Neural progenitor cell (in vitro differentiated cells): ENCODE measurements at regions not wholly inside any gene's neighbourhood (a gene's known extent, or its start where the extent isn't known, plus 50 kb on each side); places are given as distances from the start of the nearest gene placed in this dataset.
A peak's percentile ranks its signal among the peaks of the same experiment; 100 is the strongest.

Experiments used
- DNase-seq: peaks from one replicate; pipeline ENCODE4 v3.0.0-alpha.2; 2016; ENCODE audit warnings: low spot score
- H2AFZ ChIP-seq: fragments of 200-600 bp; sonication (generic); replicated peaks from 2 replicates; pipeline ENCODE4 v1.6.1; 2016; ENCODE audit warnings: antibody characterized with exemption
- H3F3A ChIP-seq: fragments of 200-600 bp; sonication (generic); 2 replicates; pipeline ENCODE4 v1.6.1; 2016; ENCODE audit warnings: antibody characterized with exemption, low read depth
- H3K27ac ChIP-seq: fragments of 200-600 bp; sonication (generic); 2 replicates; pipeline ENCODE4 v1.5.1; 2016; ENCODE audit warnings: mild to moderate bottlenecking
- H3K27me3 ChIP-seq: fragments of 200-600 bp; sonication (generic); 2 replicates; pipeline ENCODE4 v1.6.1; 2016; ENCODE audit warnings: mild to moderate bottlenecking, moderate library complexity
- H3K36me3 ChIP-seq: fragments of 200-600 bp; sonication (generic); 2 replicates; pipeline ENCODE4 v1.5.1; 2016
- H3K4me1 ChIP-seq: fragments of 200-600 bp; sonication (generic); 2 replicates; pipeline ENCODE4 v1.6.1; 2016; ENCODE audit warnings: mixed run types
- H3K4me2 ChIP-seq: fragments of 200-600 bp; sonication (generic); 2 replicates; pipeline ENCODE4 v1.6.1; 2016
- H3K4me3 ChIP-seq: fragments of 200-600 bp; sonication (generic); 2 replicates; pipeline ENCODE4 v1.5.1; 2016
- H3K79me2 ChIP-seq: fragments of 200-600 bp; sonication (generic); 2 replicates; pipeline ENCODE4 v1.6.1; 2016; ENCODE audit warnings: low read depth
- H3K9ac ChIP-seq: fragments of 200-600 bp; sonication (generic); 2 replicates; pipeline ENCODE4 v1.6.1; 2016
- H3K9me3 ChIP-seq: fragments of 200-600 bp; sonication (generic); 2 replicates; pipeline ENCODE4 v1.5.1; 2016; ENCODE audit warnings: low read depth
- H4K20me1 ChIP-seq: fragments of 200-600 bp; sonication (generic); 2 replicates; pipeline ENCODE4 v1.6.1; 2016; ENCODE audit warnings: low read depth
- H3K27ac Mint-ChIP-seq: 3 replicates; pipeline ENCODE4 v1.8.0; 2021; ENCODE audit warnings: mixed read lengths
- H3K27me3 Mint-ChIP-seq: 2 replicates; pipeline ENCODE4 v1.8.0; 2022; ENCODE audit warnings: low read depth, mild to moderate bottlenecking, inconsistent platforms, moderate library complexity, mixed read lengths; ENCODE audit not compliant: insufficient read depth
- H3K36me3 Mint-ChIP-seq: 3 replicates; pipeline ENCODE4 v1.8.0; 2021; ENCODE audit warnings: mixed read lengths
- H3K4me1 Mint-ChIP-seq: 3 replicates; pipeline ENCODE4 v1.8.0; 2021; ENCODE audit warnings: mixed read lengths
- H3K4me3 Mint-ChIP-seq: 3 replicates; pipeline ENCODE4 v1.8.0; 2021; ENCODE audit warnings: mild to moderate bottlenecking, moderate library complexity, mixed read lengths
- H3K9me3 Mint-ChIP-seq: 3 replicates; pipeline ENCODE4 v1.8.0; 2020; ENCODE audit warnings: mixed read lengths
- CTCF ChIP-seq: fragments of 200-600 bp; sonication (generic); IDR thresholded peaks from 2 replicates; pipeline ENCODE4 v1.5.1; 2017; ENCODE audit warnings: antibody characterized with exemption, mild to moderate bottlenecking
- EZH2 ChIP-seq: fragments of 200-600 bp; sonication (generic); IDR thresholded peaks from 2 replicates; pipeline ENCODE4 v1.6.1; 2017; ENCODE audit warnings: antibody characterized with exemption, mild to moderate bottlenecking, moderate library complexity
- EZH2phosphoT487 ChIP-seq: fragments of 200-600 bp; sonication (generic); IDR thresholded peaks from 2 replicates; pipeline ENCODE4 v1.6.1; 2017; ENCODE audit warnings: antibody characterized with exemption

GRCh38 chr14:71320734-71321573 lies 413.7 kb downstream of the PCNX1 start:
- H3K9me3 ChIP-seq: no peaks in the 10 kb centered on the region
- H3K79me2 ChIP-seq: peaks cover 50% of the 10 kb centered on the region
- Mint-ChIP-seq H3K9me3 (no peaks in the 10 kb centered on the region), H3K27me3 (peaks cover 2% of the 10 kb centered on the region), H3K4me3 (peak overlapping the region; percentile 96), H3K27ac (peak overlapping the region; percentile 77), H3K36me3 (peaks cover 13% of the 10 kb centered on the region), H3K4me1 (peaks cover 40% of the 10 kb centered on the region)
- peak overlapping the region; percentile 99 for H3K4me2 ChIP-seq
- peak overlapping the region; percentile 85 for H3K27ac ChIP-seq
- H3K4me1 ChIP-seq: peaks cover 35% of the 10 kb centered on the region
- peaks cover 24% of the 10 kb centered on the region for H4K20me1 ChIP-seq
- TF ChIP-seq EZH2phosphoT487 (no peak), EZH2 (peak; percentile 21), CTCF (no peak)
- peak overlapping the region; percentile 95 for H3K4me3 ChIP-seq
- DNase-seq: peak; percentile 87
- peak overlapping the region; percentile 83 for H3K9ac ChIP-seq
- peaks cover 25% of the 10 kb centered on the region for H3F3A ChIP-seq
- H3K27me3 ChIP-seq: no peaks in the 10 kb centered on the region
- peak overlapping the region; percentile 75 for H2AFZ ChIP-seq
- H3K36me3 ChIP-seq: no peaks in the 10 kb centered on the region

DNA sequence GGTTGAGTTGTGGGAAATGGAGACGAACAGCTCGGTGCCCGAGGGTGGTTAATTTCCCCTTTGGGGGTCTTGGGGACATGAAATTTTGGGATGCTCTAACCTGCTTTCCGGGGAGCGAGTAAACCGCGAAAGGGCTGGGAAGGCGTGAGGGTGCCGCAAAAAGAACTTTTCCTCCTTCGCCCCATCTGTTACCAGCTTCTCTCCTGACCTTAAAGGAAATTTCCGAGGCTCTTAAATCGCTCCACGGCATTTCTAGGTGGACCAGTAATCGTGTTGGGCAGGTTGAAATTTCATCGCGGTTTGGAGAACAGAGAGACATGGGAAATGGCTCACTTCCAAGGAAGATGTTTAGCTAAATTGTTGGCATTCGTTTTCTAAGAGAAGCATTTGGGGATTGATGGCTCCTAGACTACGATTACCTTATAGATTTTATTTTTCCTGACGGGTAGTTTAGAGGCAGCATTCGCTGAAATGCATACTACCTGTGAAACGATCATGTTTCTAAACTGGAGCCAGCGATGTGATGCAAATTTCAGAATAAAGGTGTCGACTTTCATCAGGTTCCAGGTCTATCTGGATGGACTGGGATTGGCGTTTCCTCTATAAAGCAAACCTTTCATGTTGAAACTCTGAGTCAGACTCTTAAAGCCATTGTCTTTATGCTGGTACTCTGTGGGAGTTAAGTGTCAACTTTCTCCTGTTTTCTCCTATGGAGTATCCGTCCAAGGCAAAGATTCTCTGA lies 414.5 kb downstream of the PCNX1 start:
- Histone ChIP-seq H3F3A (peaks cover 25% of the 10 kb centered on the region), H3K79me2 (peaks cover 58% of the 10 kb centered on the region), H3K9me3 (no peaks in the 10 kb centered on the region), H3K27me3 (no peaks in the 10 kb centered on the region), H3K36me3 (no peaks in the 10 kb centered on the region), H3K9ac (peak overlapping the region; percentile 83), H2AFZ (peak overlapping the region; percentile 75), H3K27ac (no peak overlapping the region), H3K4me2 (peak overlapping the region; percentile 99), H3K4me1 (peaks cover 35% of the 10 kb centered on the region), H4K20me1 (peaks cover 24% of the 10 kb centered on the region), H3K4me3 (peak overlapping the region; percentile 95)
- H3K4me1 Mint-ChIP-seq: peaks cover 40% of the 10 kb centered on the region
- DNase-seq: peak; percentile 69
- peak overlapping the region; percentile 77 for H3K27ac Mint-ChIP-seq
- no peak for TF ChIP-seq EZH2
- TF ChIP-seq EZH2phosphoT487: no peak
- no peak for TF ChIP-seq CTCF
- H3K9me3 Mint-ChIP-seq: no peaks in the 10 kb centered on the region
- H3K4me3 Mint-ChIP-seq: peak overlapping the region; percentile 96
- H3K27me3 Mint-ChIP-seq: peaks cover 2% of the 10 kb centered on the region
- H3K36me3 Mint-ChIP-seq: peaks cover 13% of the 10 kb centered on the region

- peaks cover 15% of the 10 kb centered on the region for H3K36me3 Mint-ChIP-seq
- peaks cover 68% of the 10 kb centered on the region for H3K79me2 ChIP-seq
- no peaks in the 10 kb centered on the region for H3K9me3 ChIP-seq
- peaks cover 2% of the 10 kb centered on the region for H3K9me3 Mint-ChIP-seq
- H3K27ac ChIP-seq: no peak overlapping the region
- H3F3A ChIP-seq: peaks cover 25% of the 10 kb centered on the region
- H3K27me3 ChIP-seq: no peaks in the 10 kb centered on the region
- peak overlapping the region; percentile 95 for H3K4me3 ChIP-seq
- peaks cover 35% of the 10 kb centered on the region for H3K4me1 ChIP-seq
- peak; percentile 15 for DNase-seq
- H3K4me3 Mint-ChIP-seq: peak overlapping the region; percentile 96
- H3K9ac ChIP-seq: no peak overlapping the region
- H3K27ac Mint-ChIP-seq: no peak overlapping the region
- no peak overlapping the region for H2AFZ ChIP-seq
- peak overlapping the region; percentile 99 for H3K4me2 ChIP-seq
- H3K36me3 ChIP-seq: no peaks in the 10 kb centered on the region
- peaks cover 40% of the 10 kb centered on the region for H3K4me1 Mint-ChIP-seq
- H3K27me3 Mint-ChIP-seq: peaks cover 2% of the 10 kb centered on the region
- TF ChIP-seq CTCF (peak; percentile 11), EZH2 (no peak)
- peaks cover 24% of the 10 kb centered on the region for H4K20me1 ChIP-seq
Measured at GRCh38 chr14:71322655-71323250, 415.5 kb downstream of the PCNX1 start.
